ENCODE measurements at regions not wholly inside any gene's neighbourhood (a gene's known extent, or its start where the extent isn't known, plus 50 kb on each side); places are given as distances from the start of the nearest gene placed in this dataset.

- DNase-seq = no peak
- Histone ChIP-seq H3K36me3 (replicated peaks in 1 of 2; ENCODE audit: control insufficient read depth in 1 of 2, insufficient read depth in 2 of 2, low read length in 1 of 2) (no peaks in the 10 kb centered on the region), H3K4me1 (ENCODE audit: control insufficient read depth in 1 of 2, insufficient read depth in 2 of 2, low read depth in 1 of 2, low read length in 1 of 2) (no peaks in the 10 kb centered on the region), H3K27ac (ENCODE audit: low read depth in 2 of 2, low read length in 1 of 2) (no peak overlapping the region), H3K79me2 (ENCODE audit: insufficient read depth) (no peaks in the 10 kb centered on the region), H3K4me2 (no peak overlapping the region), H3F3A (replicated peaks; ENCODE audit: insufficient read depth) (no peaks in the 10 kb centered on the region), H3K9me2 (no peaks in the 10 kb centered on the region), H3K4me3 (ENCODE audit: low read depth in 2 of 2, low read length in 1 of 2) (no peak overlapping the region), H3K9me3 (no peaks in the 10 kb centered on the region), H4K20me1 (ENCODE audit: insufficient read depth) (no peaks in the 10 kb centered on the region), H3K9ac (no peak overlapping the region), H3K27me3 (ENCODE audit: insufficient read depth) (no peaks in the 10 kb centered on the region; the same call in 1 of the 2 replicates), H2AFZ (ENCODE audit: low read depth) (no peak overlapping the region)
- ChIA-PET POLR2A (no interaction called here), CTCF (interaction anchor here (1.0 to 3.4 kb wide), 2 partner anchors 25 to 326 kb away, joined by 4 to 18 read pairs; no protein-coding TSS in a partner anchor)
- 61% methylated on average over 8 of the region's 8 CpGs for WGBS (ENCODE audit: low lambda C conversion rate)
- TF ChIP-seq SIN3A (IDR thresholded peaks at IDR 0.05; ENCODE audit: borderline replicate concordance, low read depth, low read length) (no peak), NRF1 (IDR thresholded peaks at IDR 0.05; ENCODE audit: low read depth, low read length) (no peak), MAX (IDR thresholded peaks at IDR 0.05; ENCODE audit: low read depth) (no peak), POLR2AphosphoS5 (IDR thresholded peaks at IDR 0.05; ENCODE audit: low read depth, low read length) (no peak), SMC3 (IDR thresholded peaks at IDR 0.05; ENCODE audit: low read depth, low read length) (no peak), FOXM1 (IDR thresholded peaks at IDR 0.05; ENCODE audit: low read depth) (no peak), USF2 (IDR thresholded peaks at IDR 0.05; ENCODE audit: borderline replicate concordance, low read depth, low read length) (no peak), REST (IDR thresholded peaks at IDR 0.05; ENCODE audit: low read depth, low read length) (no peak), TCF12 (IDR thresholded peaks at IDR 0.05) (no peak), FOSL2 (IDR thresholded peaks at IDR 0.05; ENCODE audit: borderline replicate concordance, low read depth) (no peak), EZH2phosphoT487 (IDR thresholded peaks at IDR 0.05; ENCODE audit: borderline replicate concordance, low read depth) (no peak), CTCF (IDR thresholded peaks at IDR 0.05) (no peak)
Observed at GRCh38 chr4:185071236-185071811, 53.0 kb downstream of the HELT start.
